Kidney (tissue), 13 donors: ENCODE measurements at regions not wholly inside any gene's neighbourhood (a gene's known extent, or its start where the extent isn't known, plus 50 kb on each side); places are given as distances from the start of the nearest gene placed in this dataset.
A peak's percentile ranks its signal among the peaks of the same experiment; 100 is the strongest.

ENCODE experiments used
- DNase-seq, 5 donors: peaks; one replicate each; pipeline ENCODE4 v3.0.0-alpha.2; 2013 to 2020
- FAIRE-seq: peaks from 2 replicates; lab custom pipeline; 2012; peaks lifted over from hg19 to GRCh38; lab: Jason Lieb, UNC
- H3K27ac ChIP-seq, 2 donors: one replicate each; pipeline ENCODE4 v1.7.0; 2013; ENCODE audit warnings: low read depth in 2 of 2, low read length in 2 of 2, inconsistent platforms in 1 of 2
- H3K27me3 ChIP-seq: one replicate; pipeline ENCODE4 v1.7.1; 2013; ENCODE audit warnings: low read length, inconsistent platforms; ENCODE audit not compliant: control insufficient read depth, insufficient read depth
- H3K36me3 ChIP-seq, 3 donors: one replicate each; pipeline versions ENCODE4 v1.7.0 to v1.7.1; 2013; ENCODE audit warnings: low read length in 3 of 3, control low read depth in 1 of 3, inconsistent platforms in 1 of 3; ENCODE audit not compliant: insufficient read depth in 3 of 3, control insufficient read depth in 2 of 3
- H3K4me1 ChIP-seq, 3 donors: one replicate each; pipeline versions ENCODE4 v1.7.0 to v1.7.1; 2013; ENCODE audit warnings: low read length in 3 of 3, inconsistent platforms in 1 of 3, low read depth in 1 of 3; ENCODE audit not compliant: control insufficient read depth in 2 of 3, insufficient read depth in 2 of 3
- H3K4me3 ChIP-seq, 3 donors: one replicate each; pipeline versions ENCODE4 v1.7.0 to v1.8.1; 2013; ENCODE audit warnings: low read length in 3 of 3, control low read depth in 1 of 3, inconsistent platforms in 1 of 3
- H3K9ac ChIP-seq, 3 donors: one replicate each; pipeline versions ENCODE4 v1.7.0 to v1.7.1; 2013; ENCODE audit warnings: low read length in 3 of 3, control low read depth in 1 of 3, inconsistent platforms in 1 of 3
- H3K9me3 ChIP-seq, 3 donors: one replicate each; pipeline versions ENCODE4 v1.7.0 to v1.7.1; 2013; ENCODE audit warnings: low read length in 3 of 3, control low read depth in 1 of 3, inconsistent platforms in 1 of 3; ENCODE audit not compliant: control insufficient read depth in 2 of 3, insufficient read depth in 1 of 3
- CTCF ChIP-seq: IDR thresholded peaks from 3 replicates; pipeline ENCODE4 v1.5.1; 2012; ENCODE audit warnings: mild to moderate bottlenecking, moderate library complexity, borderline replicate concordance; ENCODE audit not compliant: insufficient read depth; ENCODE audit errors: extremely low read depth
- intact Hi-C: fragments of 100-400 bp; cut with DNase I; formaldehyde crosslinking; loops from one replicate; pipeline ENCODE4 v1.11.1; 2022
- donor health status: control.
- donor health status: control.
- donor health status: control.
- donor health status: control.
- donor health status: control.
- donor health status: DM: yes; HTN: yes; CAD: no.
- donor health status: Normal renal cell carcinoma (clear cell type).

GRCh38 chr4:8703857-8704495 lies 111.4 kb downstream of the CPZ start:
- no peak overlapping the region for H3K4me3 ChIP-seq
- peaks cover 2% of the 10 kb centered on the region for H3K27me3 ChIP-seq
- no peak for TF ChIP-seq CTCF
- FAIRE-seq (no peak), DNase-seq (peak in 3 of 5 donors; percentile 7 to 21 (median 7))
- intact Hi-C loops = no loop called here
- H3K4me1 ChIP-seq = no peaks in the 10 kb centered on the region
- no peaks in the 10 kb centered on the region for H3K9me3 ChIP-seq
- no peak overlapping the region for H3K9ac ChIP-seq
- H3K27ac ChIP-seq = no peak overlapping the region
- no peaks in the 10 kb centered on the region for H3K36me3 ChIP-seq

- Histone ChIP-seq H3K4me3 (no peak overlapping the region), H3K9ac (no peak overlapping the region), H3K36me3 (no peaks in the 10 kb centered on the region), H3K4me1 (no peaks in the 10 kb centered on the region), H3K27me3 (peaks cover 2% of the 10 kb centered on the region), H3K9me3 (no peaks in the 10 kb centered on the region), H3K27ac (no peak overlapping the region)
- FAIRE-seq = no peak
- intact Hi-C loops = no loop called here
- peak in 2 of 5 donors; percentile 2 to 13 for DNase-seq
- no peak for TF ChIP-seq CTCF
Observed at GRCh38 chr4:8703401-8703696, 110.8 kb downstream of the CPZ start.

- DNase-seq (peak in 2 of 5 donors; percentile 7 to 18), FAIRE-seq (no peak)
- no peak overlapping the region for H3K27ac ChIP-seq
- no peaks in the 10 kb centered on the region for H3K4me1 ChIP-seq
- no peak overlapping the region for H3K4me3 ChIP-seq
- intact Hi-C loops = no loop called here
- no peak for TF ChIP-seq CTCF
- no peak overlapping the region for H3K9ac ChIP-seq
- peaks cover 0 to 1% (median 0%) of the 10 kb centered on the region in 3 donors for H3K9me3 ChIP-seq
- H3K36me3 ChIP-seq = no peaks in the 10 kb centered on the region
- peaks cover 2% of the 10 kb centered on the region for H3K27me3 ChIP-seq
Observed at GRCh38 chr4:8702516-8703400, 110.2 kb downstream of the CPZ start.
